ENCODE measurements at regions not wholly inside any gene's neighbourhood (a gene's known extent, or its start where the extent isn't known, plus 50 kb on each side); places are given as distances from the start of the nearest gene placed in this dataset.

GRCh38 chr3:157633241-157633640 lies 130.0 kb upstream of the VEPH1 start:
- no peak for TF ChIP-seq CTCF (IDR thresholded peaks at IDR 0.05; ENCODE audit: borderline replicate concordance, insufficient read depth, low read depth, low read length)
- no peak overlapping the region for H3K4me3 ChIP-seq (ENCODE audit: low read depth, low read length)

- no peak for TF ChIP-seq CTCF (IDR thresholded peaks at IDR 0.05; ENCODE audit: borderline replicate concordance, insufficient read depth, low read depth, low read length)
- H3K4me3 ChIP-seq (ENCODE audit: low read depth, low read length), result no peak overlapping the region
These were observed 128.9 kb upstream of the VEPH1 start for GRCh38 chr3:157632075-157632474.

GRCh38 chr3:157631478-157631877 lies 128.3 kb upstream of the VEPH1 start:
- no peak for TF ChIP-seq CTCF (IDR thresholded peaks at IDR 0.05; ENCODE audit: borderline replicate concordance, insufficient read depth, low read depth, low read length)
- no peak overlapping the region for H3K4me3 ChIP-seq (ENCODE audit: low read depth, low read length)

- TF ChIP-seq CTCF (IDR thresholded peaks at IDR 0.05; ENCODE audit: borderline replicate concordance, insufficient read depth, low read depth, low read length), result no peak
- no peak overlapping the region for H3K4me3 ChIP-seq (ENCODE audit: low read depth, low read length)
These were observed 123.6 kb upstream of the VEPH1 start for GRCh38 chr3:157626817-157627216.

GRCh38 chr3:157624801-157625200 lies 121.6 kb upstream of the VEPH1 start:
- no peak for TF ChIP-seq CTCF (IDR thresholded peaks at IDR 0.05; ENCODE audit: borderline replicate concordance, insufficient read depth, low read depth, low read length)
- H3K4me3 ChIP-seq (ENCODE audit: low read depth, low read length), result no peak overlapping the region

- H3K4me3 ChIP-seq (ENCODE audit: low read depth, low read length), result no peak overlapping the region
- no peak for TF ChIP-seq CTCF (IDR thresholded peaks at IDR 0.05; ENCODE audit: borderline replicate concordance, insufficient read depth, low read depth, low read length)
These were observed 115.7 kb upstream of the VEPH1 start for GRCh38 chr3:157618886-157619285.

- no peak overlapping the region for H3K4me3 ChIP-seq (ENCODE audit: low read depth, low read length)
- peak; percentile 41; the same call in 1 of the 2 replicates for TF ChIP-seq CTCF (IDR thresholded peaks at IDR 0.05; ENCODE audit: borderline replicate concordance, insufficient read depth, low read depth, low read length)
These were observed 115.0 kb upstream of the VEPH1 start for GRCh38 chr3:157618075-157618760.
